Esophagus muscularis mucosa (tissue), 4 donors: ENCODE measurements at regions not wholly inside any gene's neighbourhood (a gene's known extent, or its start where the extent isn't known, plus 50 kb on each side); places are given as distances from the start of the nearest gene placed in this dataset.

Experiments used
- DNase-seq: peaks from one replicate; pipeline ENCODE4 v3.0.0-alpha.2; 2017; ENCODE audit errors: extremely low spot score
- H3K27ac ChIP-seq, 4 donors: fragments of 200-600 bp; sonication (generic); replicated peaks in 1 of 4; 1 replicate in 3 of 4; 2 replicates in 1 of 4; pipeline ENCODE4 v1.5.1; 2016 to 2019; ENCODE audit warnings: mild to moderate bottlenecking in 1 of 4
- H3K27me3 ChIP-seq, 4 donors: fragments of 200-600 bp; sonication (generic); one replicate each; pipeline versions ENCODE4 v1.5.1 to v1.6.0; 2016 to 2019
- H3K36me3 ChIP-seq, 4 donors: fragments of 200-600 bp; sonication (generic); one replicate each; pipeline ENCODE4 v1.5.1; 2016 to 2019
- H3K4me1 ChIP-seq, 4 donors: fragments of 200-600 bp; sonication (generic); one replicate each; pipeline ENCODE4 v1.5.1; 2016 to 2019
- H3K4me3 ChIP-seq, 4 donors: fragments of 200-600 bp; sonication (generic); 1 replicate in 2 of 4; 2 replicates in 2 of 4; pipeline ENCODE4 v1.5.1; 2016 to 2019; ENCODE audit warnings: mild to moderate bottlenecking in 4 of 4, moderate library complexity in 1 of 4
- H3K9me3 ChIP-seq, 4 donors: fragments of 200-600 bp; sonication (generic); 1 replicate in 3 of 4; 2 replicates in 1 of 4; pipeline ENCODE4 v1.5.1; 2016 to 2019
- CTCF ChIP-seq, 3 experiments: fragments of 200-600 bp in 2 of 3; fragments of 450-650 bp in 1 of 3; sonication (generic) in 2 of 3; IDR thresholded peaks; one replicate each; pipeline ENCODE4 v1.5.1; 2017 to 2019; ENCODE audit warnings: antibody characterized with exemption in 3 of 3, mild to moderate bottlenecking in 2 of 3, moderate library complexity in 1 of 3
- EP300 ChIP-seq: sonication (generic); formaldehyde crosslinking; IDR thresholded peaks from one replicate; pipeline ENCODE4 v1.6.1; 2017; ENCODE audit warnings: antibody characterized with exemption
- POLR2A ChIP-seq: fragments of 450-650 bp; IDR thresholded peaks from one replicate; pipeline ENCODE4 v1.6.1; 2017; ENCODE audit warnings: antibody characterized with exemption, moderate library complexity, mild to moderate bottlenecking, low read depth
- POLR2AphosphoS5 ChIP-seq, 2 donors: sonication (generic); formaldehyde crosslinking; IDR thresholded peaks; one replicate each; pipeline ENCODE4 v1.6.1; 2017; ENCODE audit warnings: antibody characterized with exemption in 2 of 2
- WGBS: methylation state at CpG from one replicate; pipeline ENCODE4 v1.1.5; 2018; 5-methylcytosine and 5-hydroxymethylcytosine counted together
- intact Hi-C: fragments of 100-400 bp; cut with DNase I; formaldehyde crosslinking; loops from one replicate; pipeline ENCODE4 v1.15.1; 2023

GRCh38 chr9:16121168-16121567, 568.3 kb downstream of the CCDC171 start:
- intact Hi-C loops: no loop called here
- Histone ChIP-seq H3K4me3 (no peak overlapping the region), H3K9me3 (no peaks in the 10 kb centered on the region), H3K4me1 (no peaks in the 10 kb centered on the region), H3K27ac (no peak overlapping the region), H3K27me3 (no peaks in the 10 kb centered on the region), H3K36me3 (no peaks in the 10 kb centered on the region)
- TF ChIP-seq EP300 (no peak), CTCF (IDR thresholded peaks at IDR 0.05) (no peak), POLR2AphosphoS5 (IDR thresholded peaks at IDR 0.05) (no peak), POLR2A (no peak)
- DNase-seq: no peak
- WGBS: 94% methylated on average over 9 of the region's 9 CpGs

- no peak for TF ChIP-seq POLR2AphosphoS5 (IDR thresholded peaks at IDR 0.05)
- TF ChIP-seq EP300: no peak
- TF ChIP-seq POLR2A: no peak
- no peak for TF ChIP-seq CTCF (IDR thresholded peaks at IDR 0.05)
Observed at GRCh38 chr9:16121601-16122286, 568.9 kb downstream of the CCDC171 start.

GRCh38 chr9:16125629-16126028, 572.8 kb downstream of the CCDC171 start:
- WGBS: 91% methylated on average over 2 of the region's 2 CpGs
- intact Hi-C loops: no loop called here
- no peak overlapping the region for H3K4me3 ChIP-seq
- no peaks in the 10 kb centered on the region for H3K27me3 ChIP-seq
- no peaks in the 10 kb centered on the region for H3K4me1 ChIP-seq
- DNase-seq: no peak
- TF ChIP-seq POLR2A (no peak), CTCF (IDR thresholded peaks at IDR 0.05) (no peak), EP300 (no peak), POLR2AphosphoS5 (IDR thresholded peaks at IDR 0.05) (no peak)
- no peak overlapping the region for H3K27ac ChIP-seq
- H3K36me3 ChIP-seq: no peaks in the 10 kb centered on the region
- peaks cover 0 to 9% (median 0%) of the 10 kb centered on the region in 4 donors for H3K9me3 ChIP-seq

More at GRCh38 chr9:16121601-16122286, 568.9 kb downstream of the CCDC171 start:
- WGBS: 81% methylated on average over 7 of the region's 7 CpGs
- no peak for DNase-seq
- no peaks in the 10 kb centered on the region for H3K36me3 ChIP-seq
- intact Hi-C loops: no loop called here
- no peaks in the 10 kb centered on the region for H3K27me3 ChIP-seq
- H3K4me1 ChIP-seq: no peaks in the 10 kb centered on the region
- H3K27ac ChIP-seq: no peak overlapping the region
- H3K4me3 ChIP-seq: no peak overlapping the region
- H3K9me3 ChIP-seq: no peaks in the 10 kb centered on the region

- Histone ChIP-seq H3K27ac (no peak overlapping the region), H3K9me3 (peaks cover 0 to 9% (median 0%) of the 10 kb centered on the region in 4 donors), H3K27me3 (no peaks in the 10 kb centered on the region), H3K4me1 (no peaks in the 10 kb centered on the region), H3K36me3 (no peaks in the 10 kb centered on the region), H3K4me3 (no peak overlapping the region)
- intact Hi-C loops: no loop called here
- WGBS: 75% methylated on average over 2 of the region's 2 CpGs
- no peak for TF ChIP-seq CTCF (IDR thresholded peaks at IDR 0.05)
- no peak for TF ChIP-seq EP300
- TF ChIP-seq POLR2A: no peak
- no peak for TF ChIP-seq POLR2AphosphoS5 (IDR thresholded peaks at IDR 0.05)
- no peak for DNase-seq
Observed at GRCh38 chr9:16126042-16126441, 573.2 kb downstream of the CCDC171 start.

- H3K27me3 ChIP-seq: no peaks in the 10 kb centered on the region
- no peaks in the 10 kb centered on the region for H3K4me1 ChIP-seq
- H3K4me3 ChIP-seq: no peak overlapping the region
- H3K36me3 ChIP-seq: no peaks in the 10 kb centered on the region
- DNase-seq: no peak
- intact Hi-C loops: no loop called here
- TF ChIP-seq CTCF (IDR thresholded peaks at IDR 0.05) (no peak), EP300 (no peak), POLR2A (no peak), POLR2AphosphoS5 (IDR thresholded peaks at IDR 0.05) (no peak)
- H3K27ac ChIP-seq: no peak overlapping the region
- 92% methylated on average over 6 of the region's 6 CpGs for WGBS
- H3K9me3 ChIP-seq: peaks cover 0 to 9% (median 0%) of the 10 kb centered on the region in 4 donors
Observed at GRCh38 chr9:16128003-16128402, 575.2 kb downstream of the CCDC171 start.
